DND-41 (cell line): ENCODE measurements at regions not wholly inside any gene's neighbourhood (a gene's known extent, or its start where the extent isn't known, plus 50 kb on each side); places are given as distances from the start of the nearest gene placed in this dataset.

Experiments used
- CTCF ChIP-seq: IDR thresholded peaks from 2 replicates; pipeline ENCODE4 v1.5.1; 2012; ENCODE audit warnings: borderline replicate concordance, low read length, moderate library complexity, mild to moderate bottlenecking; ENCODE audit not compliant: poor library complexity, severe bottlenecking; ENCODE audit errors: extremely low read depth
- EZH2 ChIP-seq: IDR thresholded peaks from 3 replicates; pipeline ENCODE4 v1.6.1; 2012; ENCODE audit warnings: borderline replicate concordance, low read depth, mild to moderate bottlenecking, moderate library complexity, low read length, inconsistent platforms; ENCODE audit not compliant: severe bottlenecking

- TF ChIP-seq CTCF (peak; percentile 87), EZH2 (no peak)
Observed at GRCh38 chr18:21179590-21180220, 62.3 kb upstream of the GREB1L start.
